ENCODE measurements at regions not wholly inside any gene's neighbourhood (a gene's known extent, or its start where the extent isn't known, plus 50 kb on each side); places are given as distances from the start of the nearest gene placed in this dataset.

DNA sequence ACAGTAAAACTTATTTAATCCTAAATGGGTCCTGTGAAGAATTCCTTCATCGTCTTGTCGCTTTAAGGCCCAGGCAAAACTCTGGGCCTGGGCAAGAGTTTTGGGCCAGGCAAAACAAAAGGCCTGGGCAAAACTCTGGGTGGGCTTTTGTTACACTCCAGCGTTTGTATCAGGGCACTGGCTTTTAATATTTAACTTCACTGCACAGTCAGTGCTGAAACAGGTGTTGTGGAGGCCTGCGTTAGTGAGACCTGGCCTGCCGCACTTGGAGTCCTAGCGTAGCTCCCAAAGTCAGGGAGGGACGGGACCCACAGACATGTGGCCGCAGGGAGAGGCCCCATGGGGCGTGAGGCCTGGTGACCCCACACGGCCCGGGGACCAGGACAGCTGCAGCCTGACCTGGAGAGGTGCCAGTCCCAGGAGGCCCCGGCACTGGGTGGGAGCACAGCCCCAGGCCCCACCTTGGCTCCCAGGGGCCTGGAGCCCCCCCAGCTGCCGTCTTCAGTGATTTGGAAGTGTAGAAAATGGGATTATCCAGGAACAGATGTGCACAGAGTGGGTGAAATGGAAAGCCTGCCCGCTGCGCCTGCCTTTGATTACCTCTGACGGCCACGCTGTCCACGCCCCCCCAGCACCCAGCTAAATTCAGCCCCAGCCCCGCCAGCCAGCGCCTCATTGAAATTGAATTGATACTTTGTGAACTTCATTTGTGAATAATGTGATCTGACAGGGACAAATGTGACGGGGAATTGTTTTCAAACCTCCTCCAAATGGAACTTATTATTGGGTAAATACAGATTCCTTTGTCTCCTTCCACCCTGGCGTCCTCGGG lies 132.9 kb upstream of the NKX1-1 start:
- TF ChIP-seq JUN (IDR thresholded peaks at IDR 0.05; ENCODE audit: borderline replicate concordance, insufficient read depth, insufficient read length, low read depth) (no peak), EZH2 (IDR thresholded peaks at IDR 0.05; ENCODE audit: borderline replicate concordance, low read depth, low read length, severe bottlenecking) (no peak), MYC (IDR thresholded peaks at IDR 0.05; ENCODE audit: low read depth, low read length) (no peak), POLR2AphosphoS5 (IDR thresholded peaks at IDR 0.05; ENCODE audit: insufficient read depth, low read depth, low read length) (no peak), POLR2A (IDR thresholded peaks at IDR 0.05; ENCODE audit: low read depth, low read length) (no peak), FOS (IDR thresholded peaks at IDR 0.05; ENCODE audit: borderline replicate concordance, insufficient read depth, low read length) (no peak), GATA2 (IDR thresholded peaks at IDR 0.05; ENCODE audit: insufficient read depth, insufficient read length, low read depth, low read length) (no peak)
- TF ChIP-seq, protein P1, sequence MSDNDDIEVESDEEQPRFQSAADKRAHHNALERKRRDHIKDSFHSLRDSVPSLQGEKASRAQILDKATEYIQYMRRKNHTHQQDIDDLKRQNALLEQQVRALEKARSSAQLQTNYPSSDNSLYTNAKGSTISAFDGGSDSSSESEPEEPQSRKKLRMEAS (IDR thresholded peaks at IDR 0.05; ENCODE audit: insufficient read depth, insufficient read length): no peak
- TF ChIP-seq, protein P2, sequence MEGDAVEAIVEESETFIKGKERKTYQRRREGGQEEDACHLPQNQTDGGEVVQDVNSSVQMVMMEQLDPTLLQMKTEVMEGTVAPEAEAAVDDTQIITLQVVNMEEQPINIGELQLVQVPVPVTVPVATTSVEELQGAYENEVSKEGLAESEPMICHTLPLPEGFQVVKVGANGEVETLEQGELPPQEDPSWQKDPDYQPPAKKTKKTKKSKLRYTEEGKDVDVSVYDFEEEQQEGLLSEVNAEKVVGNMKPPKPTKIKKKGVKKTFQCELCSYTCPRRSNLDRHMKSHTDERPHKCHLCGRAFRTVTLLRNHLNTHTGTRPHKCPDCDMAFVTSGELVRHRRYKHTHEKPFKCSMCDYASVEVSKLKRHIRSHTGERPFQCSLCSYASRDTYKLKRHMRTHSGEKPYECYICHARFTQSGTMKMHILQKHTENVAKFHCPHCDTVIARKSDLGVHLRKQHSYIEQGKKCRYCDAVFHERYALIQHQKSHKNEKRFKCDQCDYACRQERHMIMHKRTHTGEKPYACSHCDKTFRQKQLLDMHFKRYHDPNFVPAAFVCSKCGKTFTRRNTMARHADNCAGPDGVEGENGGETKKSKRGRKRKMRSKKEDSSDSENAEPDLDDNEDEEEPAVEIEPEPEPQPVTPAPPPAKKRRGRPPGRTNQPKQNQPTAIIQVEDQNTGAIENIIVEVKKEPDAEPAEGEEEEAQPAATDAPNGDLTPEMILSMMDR (IDR thresholded peaks at IDR 0.05; ENCODE audit: extremely low read depth in 1 of 2, insufficient read depth in 1 of 2, low read depth in 1 of 2, low read length in 2 of 2): no peak
- intact Hi-C loops (cut with micrococcal nuclease): no loop called here
- no peak overlapping the region for H3K9ac ChIP-seq (replicated peaks; ENCODE audit: extremely low read depth, insufficient read depth, low read length)
- dilution Hi-C loops (cut with MboI; ENCODE audit: extremely low pct_ligation_motif_present, low sequenced_read_pairs): no loop called here
- no peak overlapping the region for H3K4me2 ChIP-seq (ENCODE audit: insufficient read depth, low read length)
- no peaks in the 10 kb centered on the region for H3K36me3 ChIP-seq (ENCODE audit: control insufficient read depth in 2 of 2, extremely low read depth in 1 of 2, insufficient read depth in 2 of 2, low read length in 2 of 2)
- H3K9me3 ChIP-seq (replicated peaks; ENCODE audit: control insufficient read depth, insufficient read depth, low read length): no peaks in the 10 kb centered on the region
- POLR2A ChIA-PET: no interaction called here
- no peak overlapping the region for H3K4me3 ChIP-seq (replicated peaks in 1 of 3; ENCODE audit: insufficient read depth in 1 of 3, low read depth in 1 of 3, low read length in 3 of 3)
- no peaks in the 10 kb centered on the region for H4K20me1 ChIP-seq (replicated peaks; ENCODE audit: control insufficient read depth, extremely low read depth, insufficient read depth, low read length)
- FAIRE-seq (no peak), DNase-seq (ENCODE audit: low read depth, low spot score) (no peak)
- no TSS peak for BruUV-seq (replicated peaks)
- no peak overlapping the region for H3K27ac ChIP-seq (ENCODE audit: insufficient read depth, low read depth, low read length)
- no peaks in the 10 kb centered on the region for H3K79me2 ChIP-seq (ENCODE audit: control insufficient read depth, insufficient read depth, low read length)
- no peak overlapping the region for H2AFZ ChIP-seq (ENCODE audit: low read depth, low read length)
- no peaks in the 10 kb centered on the region for H3K27me3 ChIP-seq (ENCODE audit: control insufficient read depth in 2 of 2, insufficient read depth in 2 of 2, low read length in 2 of 2)
- CTCF ChIA-PET: interaction anchor here (0.7 kb wide), 1 partner anchor 10 kb away, joined by 3 read pairs; no protein-coding TSS in a partner anchor
- H3K4me1 ChIP-seq (ENCODE audit: control insufficient read depth, extremely low read depth, insufficient read depth, low read length): no peaks in the 10 kb centered on the region
- no peaks in the 10 kb centered on the region for H3K9me1 ChIP-seq (replicated peaks; ENCODE audit: control insufficient read depth, extremely low read depth, insufficient read depth, low read length)

Measured in endothelial cell of umbilical vein (primary cell).